H7 (cell line): ENCODE measurements at regions not wholly inside any gene's neighbourhood (a gene's known extent, or its start where the extent isn't known, plus 50 kb on each side); places are given as distances from the start of the nearest gene placed in this dataset.
A peak's percentile ranks its signal among the peaks of the same experiment; 100 is the strongest.
"Not testable (repeated sequence)": the region's sequence is repeated elsewhere in the genome, so short reads cannot be mapped to it uniquely, and the experiment has no call there.

ENCODE experiments used
- DNase-seq: peaks from one replicate; pipeline ENCODE4 v3.0.0; 2012
- H3K27me3 ChIP-seq: 2 replicates; pipeline ENCODE4 v1.6.0; 2011; ENCODE audit warnings: mild to moderate bottlenecking, low read length; ENCODE audit not compliant: control insufficient read depth, insufficient read depth
- H3K36me3 ChIP-seq: replicated peaks from 2 replicates; pipeline ENCODE4 v1.5.1; 2011; ENCODE audit warnings: low read length; ENCODE audit not compliant: control insufficient read depth, insufficient read depth
- H3K4me3 ChIP-seq: 2 replicates; pipeline ENCODE4 v1.5.1; 2011; ENCODE audit warnings: low read depth, mild to moderate bottlenecking, control low read depth, low read length, moderate library complexity; ENCODE audit not compliant: insufficient read depth

- DNase-seq, result no peak
Observed at GRCh38 chr5:123949043-123949804, 437.2 kb downstream of the CSNK1G3 start.

GRCh38 chr5:123947797-123948196 lies 435.8 kb downstream of the CSNK1G3 start:
- Histone ChIP-seq H3K27me3 (no peaks in the 10 kb centered on the region), H3K4me3 (no peak overlapping the region), H3K36me3 (no peaks in the 10 kb centered on the region)
- DNase-seq, result no peak

More at GRCh38 chr5:123949043-123949804, 437.2 kb downstream of the CSNK1G3 start:
- no peak overlapping the region for H3K4me3 ChIP-seq
- no peaks in the 10 kb centered on the region for H3K36me3 ChIP-seq
- H3K27me3 ChIP-seq, result no peaks in the 10 kb centered on the region

GRCh38 chr5:123945548-123945947 lies 433.6 kb downstream of the CSNK1G3 start:
- H3K4me3 ChIP-seq, result no peak overlapping the region
- H3K27me3 ChIP-seq, result no peaks in the 10 kb centered on the region
- no peak for DNase-seq
- no peaks in the 10 kb centered on the region for H3K36me3 ChIP-seq

GRCh38 chr5:123943151-123943550 lies 431.2 kb downstream of the CSNK1G3 start:
- no peak overlapping the region for H3K4me3 ChIP-seq
- H3K27me3 ChIP-seq, result no peaks in the 10 kb centered on the region
- no peaks in the 10 kb centered on the region for H3K36me3 ChIP-seq
- no peak for DNase-seq

GRCh38 chr5:123940416-123940815 lies 428.4 kb downstream of the CSNK1G3 start:
- Histone ChIP-seq H3K36me3 (0 out of 2 replicates have a peak, but pooled peaks cover 2% of the 10 kb centered on the region), H3K27me3 (no peaks in the 10 kb centered on the region), H3K4me3 (no peak overlapping the region)
- DNase-seq, result no peak

- Histone ChIP-seq H3K4me3 (no peak overlapping the region), H3K27me3 (no peaks in the 10 kb centered on the region), H3K36me3 (0 out of 2 replicates have a peak, but pooled peaks cover 2% of the 10 kb centered on the region)
- DNase-seq, result peak; percentile 31
Observed at GRCh38 chr5:123937230-123937629, 425.3 kb downstream of the CSNK1G3 start.

- Histone ChIP-seq H3K4me3 (no peak overlapping the region), H3K27me3 (no peaks in the 10 kb centered on the region), H3K36me3 (0 out of 2 replicates have a peak, but pooled peaks cover 2% of the 10 kb centered on the region)
- DNase-seq, result no peak
Observed at GRCh38 chr5:123936548-123936947, 424.6 kb downstream of the CSNK1G3 start.

GRCh38 chr5:123933812-123934211 lies 421.8 kb downstream of the CSNK1G3 start:
- DNase-seq, H3K27me3 ChIP-seq, H3K4me3 ChIP-seq, H3K36me3 ChIP-seq: not testable (repeated sequence)

GRCh38 chr5:123929055-123929474 lies 417.1 kb downstream of the CSNK1G3 start:
- Histone ChIP-seq H3K27me3 (no peaks in the 10 kb centered on the region), H3K4me3 (no peak overlapping the region), H3K36me3 (no peaks in the 10 kb centered on the region)
- no peak for DNase-seq

GRCh38 chr5:123928401-123928800 lies 416.4 kb downstream of the CSNK1G3 start:
- no peaks in the 10 kb centered on the region for H3K27me3 ChIP-seq
- H3K36me3 ChIP-seq, result no peaks in the 10 kb centered on the region
- no peak overlapping the region for H3K4me3 ChIP-seq
- no peak for DNase-seq

- Histone ChIP-seq H3K36me3 (no peaks in the 10 kb centered on the region), H3K4me3 (no peak overlapping the region), H3K27me3 (no peaks in the 10 kb centered on the region)
- DNase-seq, result no peak
Observed at GRCh38 chr5:123921193-123921592, 409.2 kb downstream of the CSNK1G3 start.

- Histone ChIP-seq H3K4me3 (no peak overlapping the region), H3K27me3 (no peaks in the 10 kb centered on the region), H3K36me3 (no peaks in the 10 kb centered on the region)
- DNase-seq, result no peak
Observed at GRCh38 chr5:123916345-123917121, 404.6 kb downstream of the CSNK1G3 start.

GRCh38 chr5:123914333-123914732 lies 402.4 kb downstream of the CSNK1G3 start:
- H3K27me3 ChIP-seq, result no peaks in the 10 kb centered on the region
- no peak for DNase-seq
- no peaks in the 10 kb centered on the region for H3K36me3 ChIP-seq
- H3K4me3 ChIP-seq, result no peak overlapping the region

GRCh38 chr5:123907349-123907748 lies 395.4 kb downstream of the CSNK1G3 start:
- Histone ChIP-seq H3K36me3 (no peaks in the 10 kb centered on the region), H3K27me3 (no peaks in the 10 kb centered on the region), H3K4me3 (no peak overlapping the region)
- DNase-seq, result no peak

- no peaks in the 10 kb centered on the region for H3K27me3 ChIP-seq
- no peak overlapping the region for H3K4me3 ChIP-seq
- no peaks in the 10 kb centered on the region for H3K36me3 ChIP-seq
- no peak for DNase-seq
Observed at GRCh38 chr5:123906698-123907295, 394.8 kb downstream of the CSNK1G3 start.
